ENCODE measurements at regions not wholly inside any gene's neighbourhood (a gene's known extent, or its start where the extent isn't known, plus 50 kb on each side); places are given as distances from the start of the nearest gene placed in this dataset.

DNA sequence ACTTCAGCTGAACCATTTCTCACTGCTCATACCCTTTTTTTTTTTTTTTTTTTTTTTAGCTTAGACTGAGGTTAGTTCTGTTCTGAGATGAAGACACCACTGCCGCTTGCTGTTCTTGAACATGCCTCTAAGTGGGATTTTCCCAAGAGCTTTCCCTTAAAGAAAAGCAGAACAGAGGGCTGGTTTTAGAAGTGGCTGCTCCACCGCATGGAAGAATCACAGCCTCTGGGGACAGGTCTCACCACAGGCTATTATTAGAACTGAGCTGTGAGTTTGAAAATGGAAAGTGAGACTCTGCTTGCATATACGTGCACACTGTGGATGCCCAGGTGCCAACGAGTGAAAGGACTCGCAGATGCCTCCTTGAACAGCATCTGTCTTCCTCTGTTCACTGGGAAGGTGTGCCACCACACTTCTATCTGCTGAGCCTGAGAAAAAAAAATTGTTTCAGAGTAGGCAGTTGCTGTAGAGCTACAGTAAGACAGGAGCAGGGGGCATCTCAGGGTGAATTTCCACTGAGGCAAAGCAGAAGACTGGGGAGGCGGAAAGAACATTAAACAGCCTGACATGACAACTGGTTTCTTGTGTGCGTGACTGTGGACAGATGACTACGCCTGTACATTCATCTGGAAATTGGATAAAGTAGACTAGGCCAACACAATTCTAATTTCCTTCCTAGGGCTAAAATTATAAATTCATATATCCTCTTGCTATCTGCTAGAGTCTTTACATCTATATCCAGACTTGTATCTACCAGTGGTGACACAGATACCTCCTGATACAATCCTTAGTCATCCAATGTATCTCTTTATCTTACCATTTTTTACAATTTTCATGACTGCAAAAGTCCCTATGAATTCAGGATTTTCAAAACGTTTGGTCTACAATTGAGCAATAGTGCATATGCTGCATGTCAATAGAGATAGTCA, 1045.7 kb upstream of the CELF4 start:
- DNase-seq (ENCODE audit: low read depth in 4 of 4, low spot score in 2 of 4): no peak

- no peak for DNase-seq (ENCODE audit: low read depth in 4 of 4, low spot score in 2 of 4)
These were observed 1041.2 kb upstream of the CELF4 start for GRCh38 chr18:38606841-38607240.

DNA sequence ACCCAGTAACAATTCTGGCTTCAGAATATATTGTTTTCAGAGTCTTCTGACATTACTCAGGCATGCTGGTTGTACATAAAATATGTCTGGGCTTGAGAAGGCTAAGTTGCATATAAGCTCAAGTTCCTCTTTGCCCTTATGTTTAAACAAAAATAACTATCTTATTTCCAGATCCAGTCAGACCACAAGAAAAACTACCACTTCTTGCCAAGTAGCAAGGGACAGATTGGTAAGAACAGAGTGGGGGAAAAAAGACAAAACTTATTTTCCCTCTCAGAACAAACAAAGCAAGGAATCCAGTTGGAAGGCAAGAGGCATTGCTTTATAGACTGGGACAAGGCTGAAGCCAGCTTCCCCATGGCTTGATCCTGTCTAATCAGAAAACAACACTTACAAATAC, 1036.7 kb upstream of the CELF4 start:
- DNase-seq (ENCODE audit: low read depth in 4 of 4, low spot score in 2 of 4): no peak

DNA sequence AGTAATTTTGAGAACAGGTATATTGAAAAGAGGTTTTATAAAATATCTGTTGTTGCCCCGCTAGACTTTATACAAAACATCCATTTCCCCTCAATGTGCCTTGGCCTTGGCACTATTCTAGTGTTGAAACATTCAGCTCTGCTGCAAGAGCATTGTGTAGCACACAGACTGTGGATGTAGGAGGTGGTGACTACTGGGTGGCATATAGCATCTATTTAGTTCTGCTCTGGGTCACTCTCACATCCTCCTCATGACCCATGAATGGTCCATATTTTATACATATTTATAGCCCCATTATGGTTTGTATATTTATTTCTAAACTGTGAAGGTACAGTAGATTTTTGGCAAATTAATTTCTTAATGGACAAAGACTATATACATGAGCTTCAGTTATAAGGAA, 1022.0 kb upstream of the CELF4 start:
- no peak for DNase-seq (ENCODE audit: low read depth in 4 of 4, low spot score in 2 of 4)

- DNase-seq (ENCODE audit: low read depth in 4 of 4, low spot score in 2 of 4): no peak
These were observed 1020.7 kb upstream of the CELF4 start for GRCh38 chr18:38586327-38586726.

GRCh38 chr18:38579764-38580163, 1014.2 kb upstream of the CELF4 start:
- no peak for DNase-seq (ENCODE audit: low read depth in 4 of 4, low spot score in 2 of 4)

- DNase-seq (ENCODE audit: low read depth in 4 of 4, low spot score in 2 of 4): no peak
These were observed 1011.3 kb upstream of the CELF4 start for GRCh38 chr18:38576916-38577315.

DNA sequence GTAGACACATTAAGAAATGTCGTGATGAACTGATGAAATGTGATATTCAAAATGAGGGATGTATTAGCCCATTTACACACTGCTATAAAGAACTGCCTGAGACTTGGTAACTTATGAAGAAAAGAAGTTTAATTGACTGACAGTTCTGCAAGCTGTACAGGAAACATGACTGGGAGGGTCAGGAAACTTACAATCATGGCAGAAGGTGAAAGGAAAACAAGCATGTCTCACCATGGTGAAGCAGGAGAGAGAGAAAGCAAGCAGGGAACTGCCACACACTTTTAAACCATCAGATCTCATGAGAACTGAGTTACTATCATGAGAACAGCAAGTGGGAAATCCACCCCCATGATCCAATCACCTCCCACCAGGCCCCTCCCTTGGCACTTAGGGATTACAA, 1010.8 kb upstream of the CELF4 start:
- DNase-seq (ENCODE audit: low read depth in 4 of 4, low spot score in 2 of 4): no peak

- no peak for DNase-seq (ENCODE audit: low read depth in 4 of 4, low spot score in 2 of 4)
These were observed 1010.0 kb upstream of the CELF4 start for GRCh38 chr18:38575648-38576047.

DNA sequence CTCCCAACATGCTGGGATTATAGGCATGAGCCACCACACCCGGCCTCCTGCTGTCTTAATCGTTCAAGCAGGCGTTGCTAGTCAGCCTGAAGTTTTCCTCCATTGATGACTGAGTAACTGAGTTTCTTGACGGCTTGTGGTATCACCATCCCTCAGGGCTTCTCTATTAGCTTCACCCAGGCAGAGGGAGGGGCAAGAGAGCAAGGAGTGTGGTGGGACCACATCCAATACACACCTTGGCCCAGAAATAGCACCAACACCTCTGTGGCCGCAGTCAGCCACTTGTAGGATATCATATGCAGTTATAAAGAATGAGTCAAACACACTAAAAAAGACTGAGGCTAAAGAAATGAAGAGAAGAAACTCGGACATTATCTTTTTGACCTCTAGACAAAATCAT, 1009.4 kb upstream of the CELF4 start:
- DNase-seq (ENCODE audit: low read depth in 4 of 4, low spot score in 2 of 4): no peak

GRCh38 chr18:38572554-38573111, 1007.0 kb upstream of the CELF4 start:
- no peak for DNase-seq (ENCODE audit: low read depth in 4 of 4, low spot score in 2 of 4)

- DNase-seq (ENCODE audit: low read depth in 4 of 4, low spot score in 2 of 4): no peak
These were observed 1006.1 kb upstream of the CELF4 start for GRCh38 chr18:38571651-38572050.

GRCh38 chr18:38565513-38565912, 999.9 kb upstream of the CELF4 start:
- no peak for DNase-seq (ENCODE audit: low read depth in 4 of 4, low spot score in 2 of 4)

- DNase-seq (ENCODE audit: low read depth in 4 of 4, low spot score in 2 of 4): no peak
These were observed 997.9 kb upstream of the CELF4 start for GRCh38 chr18:38563396-38563980.

- DNase-seq (ENCODE audit: low read depth in 4 of 4, low spot score in 2 of 4): no peak
These were observed 991.4 kb upstream of the CELF4 start for GRCh38 chr18:38557006-38557405.

- DNase-seq (ENCODE audit: low read depth in 4 of 4, low spot score in 2 of 4): no peak
These were observed 987.2 kb upstream of the CELF4 start for GRCh38 chr18:38552732-38553321.

DNA sequence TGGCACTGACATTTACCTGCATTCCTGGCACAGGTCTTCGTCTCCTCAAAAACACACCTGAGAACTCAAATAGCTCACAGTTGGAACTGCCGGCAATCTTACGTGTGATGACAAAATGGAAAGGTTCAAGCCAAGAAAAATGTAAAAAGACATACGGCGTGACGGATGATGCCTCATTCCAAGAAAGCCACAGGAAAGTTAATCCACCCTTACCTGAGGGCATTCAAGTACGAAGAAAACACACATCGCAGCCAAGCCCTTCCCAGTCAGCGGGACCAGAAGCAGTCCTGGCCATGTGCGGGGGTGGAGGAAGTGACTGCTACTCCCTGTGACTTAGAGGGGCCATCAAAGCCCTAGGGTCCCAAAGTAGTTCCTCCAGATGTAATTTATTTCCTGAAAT, 986.3 kb upstream of the CELF4 start:
- DNase-seq (ENCODE audit: low read depth in 4 of 4, low spot score in 2 of 4): no peak

GRCh38 chr18:38545071-38545470, 979.5 kb upstream of the CELF4 start:
- no peak for DNase-seq (ENCODE audit: low read depth in 4 of 4, low spot score in 2 of 4)

- DNase-seq (ENCODE audit: low read depth in 4 of 4, low spot score in 2 of 4): no peak
These were observed 974.3 kb upstream of the CELF4 start for GRCh38 chr18:38539856-38540255.

DNA sequence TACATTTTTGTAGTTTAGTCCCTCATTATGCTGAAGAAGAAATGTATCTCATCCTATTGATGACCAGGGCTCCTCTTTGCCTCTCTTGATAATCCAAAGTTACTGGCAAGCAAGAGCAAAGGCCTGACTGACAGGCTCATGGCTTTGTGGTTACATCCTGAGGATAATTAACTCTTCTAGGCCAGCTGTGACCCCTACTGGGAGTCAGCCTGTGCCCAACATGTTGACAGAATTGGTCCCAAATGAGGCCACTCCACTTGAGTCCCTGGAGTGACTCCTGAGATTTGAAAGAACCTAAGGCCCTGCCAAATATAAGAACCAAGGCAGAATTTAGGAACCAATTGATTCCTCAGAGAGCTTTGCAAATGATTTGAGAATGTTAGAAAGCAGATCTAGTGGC, 973.8 kb upstream of the CELF4 start:
- no peak for DNase-seq (ENCODE audit: low read depth in 4 of 4, low spot score in 2 of 4)

DNA sequence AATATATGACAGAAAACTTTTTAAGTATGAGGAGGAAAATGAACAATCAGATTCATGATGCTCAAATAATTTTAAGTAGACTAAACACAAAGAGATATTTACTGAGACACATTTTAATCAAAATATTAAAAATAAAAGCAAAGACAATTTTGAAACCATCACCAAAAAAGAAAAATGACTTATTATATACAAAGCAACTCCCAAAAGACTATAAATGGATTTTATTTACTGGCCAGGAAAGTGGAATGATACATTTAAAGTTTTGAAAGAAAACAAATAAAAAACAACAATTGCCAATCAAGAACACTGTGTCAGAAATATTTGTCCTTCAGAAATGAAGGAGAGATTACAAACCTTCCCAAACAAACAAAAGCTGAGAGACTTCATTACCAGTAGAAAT, 968.5 kb upstream of the CELF4 start:
- no peak for DNase-seq (ENCODE audit: low read depth in 4 of 4, low spot score in 2 of 4)

- DNase-seq (ENCODE audit: low read depth in 4 of 4, low spot score in 2 of 4): no peak
These were observed 961.3 kb upstream of the CELF4 start for GRCh38 chr18:38526922-38527321.

Data from left renal cortex interstitium (tissue), 4 donors.